Activated naive CD4-positive, alpha-beta T cell treated with Interleukin-2 at 50 U/mL for 16 hours (primary cell): ENCODE measurements at regions not wholly inside any gene's neighbourhood (a gene's known extent, or its start where the extent isn't known, plus 50 kb on each side); places are given as distances from the start of the nearest gene placed in this dataset.
"Not testable (repeated sequence)": the region's sequence is repeated elsewhere in the genome, so short reads cannot be mapped to it uniquely, and the experiment has no call there.

Experiments
- DNase-seq: peaks from one replicate; pipeline ENCODE4 v3.0.0-alpha.2; 2020

DNA sequence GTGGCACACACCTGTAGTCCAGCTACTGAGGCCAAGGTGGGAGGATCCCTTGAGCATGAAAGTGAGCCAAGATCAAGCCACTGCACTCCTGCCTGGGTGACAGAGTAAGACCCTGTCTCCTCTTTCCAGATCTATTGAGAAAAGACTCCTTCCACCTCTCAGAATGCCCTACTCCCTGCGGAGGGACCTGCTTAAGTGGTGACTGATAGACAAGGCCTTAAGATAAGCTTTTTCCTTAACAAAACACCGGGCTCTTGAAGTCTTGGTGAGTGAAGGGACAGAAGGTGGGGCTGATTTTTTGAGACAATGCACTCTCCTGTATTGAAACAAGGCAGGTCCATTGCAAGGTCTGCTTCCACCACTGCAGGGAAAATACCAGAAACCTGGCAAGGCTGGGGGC, 338.4 kb upstream of the FRG2C start:
- no peak for DNase-seq

DNA sequence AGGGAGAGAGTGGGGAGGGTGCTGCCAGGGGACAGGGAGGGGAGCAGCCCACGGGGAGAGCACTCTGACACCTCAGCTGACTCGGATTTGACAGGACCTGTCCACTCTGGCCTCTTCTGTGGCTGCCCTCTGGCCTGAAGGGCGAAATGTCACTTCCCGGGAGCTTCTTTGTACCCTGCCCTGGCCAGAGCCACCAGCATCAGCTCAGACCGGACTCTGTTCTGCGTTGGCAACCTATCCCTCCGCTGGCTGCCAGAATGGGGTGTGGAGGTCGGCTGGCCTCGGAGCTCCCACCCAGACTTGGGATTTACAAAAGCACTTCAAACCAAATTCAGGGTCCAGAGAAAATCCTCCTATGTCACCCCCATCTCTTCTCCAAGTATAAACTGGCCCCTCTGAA, 336.7 kb upstream of the FRG2C start:
- no peak for DNase-seq

- DNase-seq, result no peak
These were observed 334.5 kb upstream of the FRG2C start for GRCh38 chr3:75329476-75330097.

- not testable (repeated sequence) for DNase-seq
These were observed 333.7 kb upstream of the FRG2C start for GRCh38 chr3:75330446-75330845.

- DNase-seq, result not testable (repeated sequence)
These were observed 332.0 kb upstream of the FRG2C start for GRCh38 chr3:75332090-75332489.

DNA sequence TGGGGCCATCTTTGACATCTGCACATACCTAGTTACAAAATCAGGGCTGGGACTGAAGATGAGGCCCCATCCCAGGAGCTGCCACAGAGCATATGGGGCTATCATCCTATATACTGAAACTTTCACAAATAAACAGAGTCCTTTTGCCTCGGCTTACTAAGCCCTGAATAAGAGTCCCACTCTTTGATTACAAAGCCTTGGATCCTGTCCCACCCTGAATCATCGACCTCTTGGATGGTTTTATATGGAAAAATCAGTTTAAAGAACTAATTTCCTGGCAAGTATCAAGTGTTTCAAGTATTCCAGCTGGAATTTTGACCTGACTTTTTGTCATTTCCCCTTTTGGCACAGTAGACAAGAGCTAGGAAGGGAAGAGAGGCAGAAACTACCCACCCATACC, 331.3 kb upstream of the FRG2C start:
- DNase-seq, result no peak

DNA sequence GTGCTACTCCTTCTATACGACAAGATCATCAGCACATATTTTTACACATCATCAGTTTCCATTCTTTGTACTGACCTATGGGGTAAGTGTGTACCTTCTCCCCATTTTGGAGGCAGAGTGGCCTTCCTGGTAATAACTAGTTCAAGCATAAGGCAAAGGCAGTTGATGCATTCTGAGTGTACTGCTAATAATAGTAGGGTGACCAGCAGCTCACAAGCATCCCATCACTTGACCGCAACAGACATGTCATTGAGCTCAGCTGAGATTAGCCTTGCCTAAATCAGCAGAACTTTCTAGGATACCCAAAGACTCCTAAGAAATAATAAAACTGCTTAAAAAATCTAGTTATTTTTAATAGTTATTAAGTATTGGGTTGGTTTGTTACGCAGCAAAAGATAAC, 329.8 kb upstream of the FRG2C start:
- DNase-seq, result no peak

DNA sequence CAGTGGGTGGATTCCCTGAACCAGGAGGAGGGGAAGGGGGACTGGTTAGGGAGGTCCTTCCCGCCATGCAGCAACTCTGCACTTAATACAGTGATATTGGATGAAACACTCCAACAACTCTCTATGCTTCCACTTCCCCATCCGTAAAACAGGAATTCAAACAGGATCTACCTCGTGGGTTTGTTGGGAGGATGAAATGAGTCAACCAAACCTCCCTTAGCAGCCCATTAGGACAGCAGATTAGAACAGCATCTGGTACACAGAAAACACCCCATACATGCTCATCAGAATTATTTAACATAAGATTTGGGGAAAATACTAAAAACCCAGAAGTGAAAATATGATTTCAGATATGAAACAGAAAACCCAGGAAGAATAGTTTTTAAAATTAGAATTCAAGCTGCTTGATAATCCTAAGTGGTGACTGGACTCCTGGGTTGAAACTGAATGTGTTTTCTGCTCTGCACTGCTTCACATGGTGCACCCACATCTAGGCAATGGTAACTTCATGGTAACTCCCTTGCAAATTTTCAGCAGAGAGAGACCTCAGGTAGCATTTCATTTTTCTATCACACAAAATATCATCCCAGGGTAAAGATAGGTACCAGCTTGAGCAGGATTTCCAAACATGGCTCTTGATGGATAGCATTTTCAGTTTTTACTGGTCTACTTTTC, 326.8 kb upstream of the FRG2C start:
- no peak for DNase-seq

DNA sequence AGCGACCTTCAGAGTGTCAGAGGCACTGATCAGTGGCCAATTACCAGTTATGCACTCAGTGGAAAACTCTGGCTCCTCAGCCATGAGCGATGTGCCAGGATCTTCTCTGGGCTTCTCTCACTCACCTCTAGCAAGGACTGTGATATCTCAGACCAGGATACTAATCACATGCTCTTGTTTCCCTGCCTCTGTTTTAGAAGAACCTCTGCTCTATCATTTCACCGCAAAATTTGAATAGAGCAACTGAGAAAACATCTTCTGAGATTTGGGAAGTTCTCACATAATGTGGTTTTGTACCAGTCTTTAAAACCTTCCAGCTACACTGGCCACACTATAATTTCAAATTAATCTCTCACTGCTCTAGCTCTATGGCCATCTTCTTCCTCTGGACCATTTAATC, 325.8 kb upstream of the FRG2C start:
- DNase-seq, result no peak

- DNase-seq, result no peak
These were observed 322.6 kb upstream of the FRG2C start for GRCh38 chr3:75341324-75342067.

DNA sequence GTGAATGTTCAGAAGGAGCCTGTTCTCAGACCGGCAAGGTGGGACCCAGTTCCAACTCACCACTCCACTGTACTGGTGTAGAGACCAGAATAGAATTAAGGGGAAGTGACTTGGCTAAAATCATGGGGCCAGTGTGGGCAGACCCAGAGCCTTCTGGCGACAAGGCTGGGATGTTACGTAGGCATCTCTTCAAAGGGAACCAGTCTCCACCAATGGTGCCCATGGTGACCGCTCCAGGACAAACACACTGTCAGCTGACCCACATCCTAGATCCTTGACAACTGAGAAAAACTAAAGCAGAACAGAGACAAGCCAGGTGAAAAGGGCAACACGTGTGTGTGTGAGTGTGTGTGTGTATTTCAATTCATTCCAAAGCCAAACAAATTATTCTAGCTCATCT, 321.7 kb upstream of the FRG2C start:
- DNase-seq, result no peak

- not testable (repeated sequence) for DNase-seq
These were observed 313.6 kb upstream of the FRG2C start for GRCh38 chr3:75350536-75350935.

- DNase-seq, result peak; percentile 26
These were observed 301.9 kb upstream of the FRG2C start for GRCh38 chr3:75362086-75362784.

GRCh38 chr3:75372964-75373363, 291.2 kb upstream of the FRG2C start:
- DNase-seq, result not testable (repeated sequence)

GRCh38 chr3:75379840-75380239, 284.3 kb upstream of the FRG2C start:
- DNase-seq, result not testable (repeated sequence)

- no peak for DNase-seq
These were observed 283.8 kb upstream of the FRG2C start for GRCh38 chr3:75380276-75380771.

GRCh38 chr3:75384016-75384415, 280.1 kb upstream of the FRG2C start:
- DNase-seq, result not testable (repeated sequence)

DNA sequence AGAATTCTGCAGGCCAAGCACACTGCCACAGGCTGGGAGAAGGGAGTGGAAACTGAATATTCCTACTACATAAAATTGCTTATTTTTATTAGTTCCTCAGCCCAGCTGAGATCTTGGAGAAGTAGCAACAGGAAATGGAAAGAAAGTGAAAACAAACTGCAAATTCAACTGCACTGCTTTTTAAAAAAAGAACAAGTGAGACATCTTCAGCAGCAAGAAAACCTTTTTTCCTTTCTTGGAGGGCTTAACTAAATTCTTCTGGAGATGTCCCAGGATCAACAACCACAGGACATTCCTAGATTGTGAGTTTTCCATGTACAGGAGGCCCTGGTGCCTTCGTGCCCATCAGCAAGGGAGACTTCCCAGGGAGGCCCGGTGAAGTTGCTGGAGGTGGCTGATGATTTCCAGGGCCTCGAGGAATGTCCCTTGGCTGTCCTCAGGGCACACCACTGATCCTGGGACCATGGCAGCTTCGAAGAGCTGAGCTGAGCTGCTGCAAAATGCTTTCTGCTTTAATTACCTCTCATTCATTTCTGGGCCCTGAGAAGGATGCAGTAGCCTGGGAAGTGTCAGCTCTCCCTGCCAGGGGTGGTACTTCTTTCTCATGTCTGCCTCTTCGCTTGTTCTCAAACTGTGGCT, 275.5 kb upstream of the FRG2C start:
- not testable (repeated sequence) for DNase-seq

DNA sequence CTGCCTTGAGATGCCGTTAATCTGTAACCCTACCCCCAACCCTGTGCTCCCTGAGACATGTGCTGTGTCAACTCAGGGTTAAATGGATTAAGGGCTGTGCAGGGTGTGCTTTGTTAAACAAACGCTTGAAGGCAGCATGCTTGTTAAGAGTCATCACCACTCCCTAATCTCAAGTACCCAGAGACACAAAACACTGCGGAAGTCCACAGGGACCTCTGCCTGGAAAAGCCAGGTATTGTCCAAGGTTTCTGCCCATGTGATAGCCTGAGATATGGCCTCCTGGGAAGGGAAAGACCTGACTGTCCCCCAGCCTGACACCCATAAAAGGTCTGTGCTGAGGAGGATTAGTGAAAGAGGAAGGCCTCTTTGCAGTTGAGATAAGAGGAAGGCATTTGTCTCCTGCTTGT, 270.8 kb upstream of the FRG2C start:
- DNase-seq, result not testable (repeated sequence)

- DNase-seq, result not testable (repeated sequence)
These were observed 270.0 kb upstream of the FRG2C start for GRCh38 chr3:75394102-75394501.

DNA sequence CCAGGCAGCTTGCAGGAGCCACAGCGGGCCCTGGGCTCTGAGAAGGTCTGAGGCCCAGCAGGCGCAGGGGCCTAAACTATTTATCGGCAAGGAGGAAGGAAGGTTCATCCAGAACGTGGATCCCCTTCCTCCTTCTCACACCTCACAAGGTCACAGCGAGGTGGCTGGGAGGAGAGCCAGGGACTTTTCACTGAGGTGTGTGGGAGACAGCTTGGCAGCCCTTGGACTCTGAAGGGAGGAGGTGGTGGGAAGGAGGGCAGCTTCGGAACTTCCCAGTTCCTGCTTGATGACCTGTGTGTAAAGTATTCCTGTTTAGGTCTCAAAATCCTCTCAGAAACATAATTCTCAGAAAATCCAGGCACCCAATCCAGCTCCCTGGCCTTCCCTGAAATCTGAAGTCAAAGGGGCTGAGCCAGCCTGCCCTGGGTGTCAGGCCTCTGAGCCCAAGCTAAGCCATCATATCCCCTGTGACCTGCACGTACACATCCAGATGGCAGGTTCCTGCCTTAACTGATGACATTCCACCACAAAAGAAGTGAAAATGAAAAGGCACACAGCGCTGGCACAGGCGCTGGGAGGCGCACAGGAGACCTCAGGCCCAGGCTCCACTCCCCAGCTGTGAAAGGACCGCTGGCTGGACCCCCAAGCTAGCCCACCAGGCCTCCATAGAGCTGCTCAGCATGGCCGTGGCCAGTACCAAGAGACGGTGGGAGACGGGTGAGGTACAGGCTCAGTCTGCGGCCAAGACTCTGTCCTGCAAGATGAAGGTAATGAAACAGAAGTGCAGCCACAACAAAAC, 269.4 kb upstream of the FRG2C start:
- DNase-seq, result not testable (repeated sequence)
